Progenitor cell of endocrine pancreas (in vitro differentiated cells): ENCODE measurements at regions not wholly inside any gene's neighbourhood (a gene's known extent, or its start where the extent isn't known, plus 50 kb on each side); places are given as distances from the start of the nearest gene placed in this dataset.

Source experiments
- DNase-seq: peaks from one replicate; pipeline ENCODE4 v3.0.0; 2021; ENCODE audit warnings: low spot score; ENCODE audit not compliant: unreplicated experiment
- H3K27ac Mint-ChIP-seq: 2 replicates; pipeline ENCODE4 v1.8.0; 2021; ENCODE audit warnings: mild to moderate bottlenecking, moderate library complexity, mixed read lengths
- H3K27me3 Mint-ChIP-seq: 2 replicates; pipeline ENCODE4 v1.8.0; 2021; ENCODE audit warnings: mixed read lengths
- H3K36me3 Mint-ChIP-seq: 2 replicates; pipeline ENCODE4 v1.8.0; 2022; ENCODE audit warnings: mixed read lengths; ENCODE audit not compliant: insufficient read depth
- H3K4me1 Mint-ChIP-seq: 2 replicates; pipeline ENCODE4 v1.8.0; 2021; ENCODE audit warnings: low read depth, mixed read lengths
- H3K4me3 Mint-ChIP-seq: 2 replicates; pipeline ENCODE4 v1.8.0; 2021; ENCODE audit warnings: low read depth, mild to moderate bottlenecking, moderate library complexity, mixed read lengths
- H3K9me3 Mint-ChIP-seq: 2 replicates; pipeline ENCODE4 v1.8.0; 2021; ENCODE audit warnings: low read depth, mixed read lengths
- TF ChIP-seq, protein P1 (sequence below): fragments of 200-600 bp; sonication (generic); IDR thresholded peaks from one replicate; pipeline ENCODE4 v1.5.0; 2021; ENCODE audit warnings: antibody characterized with exemption, mild to moderate bottlenecking; ENCODE audit not compliant: unreplicated experiment

DNA sequence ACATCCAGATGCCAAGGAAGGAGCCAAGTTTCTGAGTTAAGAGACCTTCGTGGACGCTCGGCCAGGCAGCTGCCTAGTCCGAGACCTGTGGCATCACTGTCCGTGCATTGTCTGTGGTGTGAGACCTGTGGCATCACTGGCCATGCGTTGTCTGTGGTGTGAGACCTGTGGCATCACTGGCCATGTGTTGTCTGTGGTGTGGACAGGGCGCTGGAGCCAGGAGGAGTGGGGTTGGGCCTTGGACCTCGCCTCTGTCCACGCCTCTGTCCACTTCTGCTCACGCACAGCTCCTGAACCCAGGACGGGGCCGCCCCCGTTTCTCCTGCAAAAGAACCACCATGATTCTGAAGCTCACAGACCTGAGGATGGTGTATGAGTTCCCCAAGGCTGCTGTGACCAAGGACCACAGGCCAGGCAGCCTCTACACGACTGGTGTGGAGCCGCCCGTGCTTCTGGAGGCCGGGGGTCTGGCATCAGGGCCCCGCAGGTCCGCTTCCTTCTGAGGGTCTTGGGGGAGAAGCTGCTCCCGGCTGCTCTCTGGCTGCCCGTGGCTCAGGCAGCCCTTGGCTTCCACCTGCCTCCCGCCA lies 1218.3 kb downstream of the BRD1 start:
- H3K4me1 Mint-ChIP-seq, result no peaks in the 10 kb centered on the region
- no peak overlapping the region for H3K27ac Mint-ChIP-seq

DNA sequence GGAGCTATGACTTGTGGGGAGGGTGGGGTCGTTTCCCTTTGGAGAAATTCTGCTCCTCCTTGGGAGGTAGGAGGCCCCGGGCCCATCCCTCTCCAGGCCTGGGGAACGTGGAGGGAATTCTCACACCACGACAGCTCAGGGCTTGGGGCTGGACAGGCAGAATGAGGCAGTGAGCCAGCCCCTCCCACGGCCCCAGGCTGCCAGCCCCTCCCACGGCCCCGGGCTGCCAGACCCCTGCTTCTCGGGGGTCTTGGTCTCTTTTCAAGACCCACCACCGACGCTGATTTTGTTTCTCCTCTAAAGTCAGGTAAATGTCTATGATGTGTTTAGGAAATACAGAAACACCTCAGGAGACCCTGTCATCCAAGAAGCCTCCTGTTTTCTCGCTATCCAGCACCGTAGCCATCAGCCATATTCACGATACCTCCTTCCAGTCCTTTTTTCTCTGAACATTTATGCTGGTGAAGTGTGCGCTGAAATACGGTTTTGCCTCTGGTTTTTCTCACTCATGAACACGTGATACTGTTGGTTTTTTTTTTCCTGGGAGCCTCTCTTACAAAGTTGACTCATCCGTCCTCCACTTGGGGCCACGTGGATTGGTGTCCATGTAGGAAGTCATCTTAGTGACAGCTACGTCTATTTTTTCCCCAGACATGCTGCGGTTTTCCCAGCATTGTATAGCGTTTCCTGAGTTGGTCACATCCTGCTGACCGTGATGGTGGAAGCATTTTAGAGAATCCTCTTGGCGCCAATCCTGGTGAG lies 1219.6 kb downstream of the BRD1 start:
- Mint-ChIP-seq H3K27ac (no peak overlapping the region), H3K9me3 (peaks cover 8% of the 10 kb centered on the region), H3K4me3 (no peak overlapping the region), H3K36me3 (peaks cover 2% of the 10 kb centered on the region), H3K27me3 (no peaks in the 10 kb centered on the region), H3K4me1 (no peaks in the 10 kb centered on the region)
- no peak for DNase-seq
- TF ChIP-seq, protein P1, sequence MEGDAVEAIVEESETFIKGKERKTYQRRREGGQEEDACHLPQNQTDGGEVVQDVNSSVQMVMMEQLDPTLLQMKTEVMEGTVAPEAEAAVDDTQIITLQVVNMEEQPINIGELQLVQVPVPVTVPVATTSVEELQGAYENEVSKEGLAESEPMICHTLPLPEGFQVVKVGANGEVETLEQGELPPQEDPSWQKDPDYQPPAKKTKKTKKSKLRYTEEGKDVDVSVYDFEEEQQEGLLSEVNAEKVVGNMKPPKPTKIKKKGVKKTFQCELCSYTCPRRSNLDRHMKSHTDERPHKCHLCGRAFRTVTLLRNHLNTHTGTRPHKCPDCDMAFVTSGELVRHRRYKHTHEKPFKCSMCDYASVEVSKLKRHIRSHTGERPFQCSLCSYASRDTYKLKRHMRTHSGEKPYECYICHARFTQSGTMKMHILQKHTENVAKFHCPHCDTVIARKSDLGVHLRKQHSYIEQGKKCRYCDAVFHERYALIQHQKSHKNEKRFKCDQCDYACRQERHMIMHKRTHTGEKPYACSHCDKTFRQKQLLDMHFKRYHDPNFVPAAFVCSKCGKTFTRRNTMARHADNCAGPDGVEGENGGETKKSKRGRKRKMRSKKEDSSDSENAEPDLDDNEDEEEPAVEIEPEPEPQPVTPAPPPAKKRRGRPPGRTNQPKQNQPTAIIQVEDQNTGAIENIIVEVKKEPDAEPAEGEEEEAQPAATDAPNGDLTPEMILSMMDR, result no peak

More for the DNA sequence above, 1218.3 kb downstream of the BRD1 start:
- TF ChIP-seq, protein P1, result no peak
- Mint-ChIP-seq H3K27me3 (no peaks in the 10 kb centered on the region), H3K9me3 (peaks cover 8% of the 10 kb centered on the region), H3K4me3 (no peak overlapping the region), H3K36me3 (peaks cover 2% of the 10 kb centered on the region)
- DNase-seq, result no peak

DNA sequence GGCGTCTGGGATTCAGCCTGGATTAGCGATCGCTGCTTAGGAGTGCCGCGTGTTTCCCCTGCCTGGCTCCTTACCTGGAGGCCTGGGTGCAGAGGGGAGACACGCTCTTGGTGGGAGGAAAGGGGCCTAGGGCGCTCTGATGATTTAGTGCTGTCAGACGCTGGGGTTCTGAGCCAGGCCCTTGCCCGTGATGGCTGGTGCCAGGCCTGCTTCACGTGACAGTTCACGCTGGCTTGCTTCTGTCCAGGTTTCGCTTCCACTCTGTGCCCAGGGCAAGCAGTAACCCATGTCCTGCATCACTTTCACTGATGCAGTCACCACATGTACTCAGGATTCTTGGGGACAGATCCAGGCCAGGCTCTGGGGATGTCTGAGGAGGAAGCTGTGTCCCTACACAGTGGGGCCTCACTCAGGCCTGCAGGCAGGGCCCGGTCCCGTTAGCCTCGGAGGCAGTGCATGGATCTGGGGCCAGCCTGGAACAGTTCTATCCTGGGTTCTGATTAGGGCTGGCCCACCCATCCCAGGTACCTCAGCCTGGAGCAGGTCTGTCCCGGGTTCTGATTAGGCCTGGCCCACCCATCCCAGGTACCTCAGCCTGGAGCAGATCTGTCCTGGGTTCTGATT lies 1220.9 kb downstream of the BRD1 start:
- DNase-seq, result no peak
- TF ChIP-seq, protein P1, result no peak
- Mint-ChIP-seq H3K9me3 (peaks cover 8% of the 10 kb centered on the region), H3K27ac (no peak overlapping the region), H3K4me1 (no peaks in the 10 kb centered on the region), H3K27me3 (no peaks in the 10 kb centered on the region), H3K36me3 (peaks cover 2% of the 10 kb centered on the region), H3K4me3 (no peak overlapping the region)

DNA sequence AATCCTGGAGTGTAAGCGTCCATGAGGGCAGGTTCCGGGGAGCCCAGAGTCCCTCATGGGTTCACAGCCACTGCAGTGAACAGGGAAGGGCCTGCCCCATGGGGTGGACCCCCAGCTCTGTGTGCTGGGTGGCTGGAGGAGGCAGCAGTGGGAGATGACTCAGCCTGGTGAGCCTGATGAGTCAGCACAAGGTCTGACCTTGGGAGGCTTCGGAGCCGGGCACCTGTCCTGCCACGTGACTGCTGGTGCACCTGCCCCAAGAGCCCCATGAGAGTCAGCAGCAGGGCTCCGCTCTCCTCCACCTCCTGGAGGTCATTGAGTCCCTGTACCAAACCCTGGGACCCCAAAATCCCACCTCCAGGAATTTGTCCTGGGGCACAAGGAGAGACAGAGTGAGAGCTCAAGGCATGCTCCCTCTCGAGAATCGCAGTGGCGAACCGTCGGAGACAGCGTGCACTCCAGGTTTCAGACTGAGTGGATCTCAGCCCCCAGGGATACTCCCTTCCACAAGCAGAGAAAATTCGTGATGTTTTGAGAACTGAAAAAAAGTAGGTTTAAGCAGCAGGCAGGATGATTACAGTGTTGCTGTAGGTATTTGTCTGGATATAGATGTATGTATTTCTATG lies 1221.7 kb downstream of the BRD1 start:
- no peak for DNase-seq
- Mint-ChIP-seq H3K27ac (no peak overlapping the region), H3K4me1 (no peaks in the 10 kb centered on the region), H3K4me3 (no peak overlapping the region), H3K9me3 (peaks cover 8% of the 10 kb centered on the region), H3K36me3 (no peaks in the 10 kb centered on the region), H3K27me3 (no peaks in the 10 kb centered on the region)
- TF ChIP-seq, protein P1, result no peak

DNA sequence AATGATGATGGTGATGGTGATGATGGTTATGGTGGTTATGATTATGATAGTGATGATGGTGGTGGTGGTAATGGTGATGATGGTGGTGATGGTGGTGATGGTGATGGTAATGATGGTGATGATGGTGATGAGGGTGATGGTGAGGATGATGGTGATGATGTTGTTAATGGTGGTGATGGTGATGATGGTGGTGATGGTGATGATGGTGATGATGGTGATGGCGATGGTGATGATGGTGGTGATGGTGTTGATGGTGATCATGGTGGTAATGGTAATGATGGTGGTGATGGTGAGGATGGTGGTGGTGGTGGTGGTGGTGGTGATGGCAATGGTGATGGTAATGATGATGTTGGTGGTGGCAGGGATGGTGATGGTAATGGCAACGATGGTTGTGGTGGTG lies 1222.5 kb downstream of the BRD1 start:
- H3K9me3 Mint-ChIP-seq, result peaks cover 8% of the 10 kb centered on the region
- no peak for DNase-seq
- H3K4me1 Mint-ChIP-seq, result no peaks in the 10 kb centered on the region
- no peak overlapping the region for H3K4me3 Mint-ChIP-seq
- TF ChIP-seq, protein P1, result no peak
- H3K36me3 Mint-ChIP-seq, result no peaks in the 10 kb centered on the region
- H3K27me3 Mint-ChIP-seq, result no peaks in the 10 kb centered on the region
- H3K27ac Mint-ChIP-seq, result no peak overlapping the region
